GM19043 (cell line): ENCODE measurements at regions not wholly inside any gene's neighbourhood (a gene's known extent, or its start where the extent isn't known, plus 50 kb on each side); places are given as distances from the start of the nearest gene placed in this dataset.
"Not testable (repeated sequence)": the region's sequence is repeated elsewhere in the genome, so short reads cannot be mapped to it uniquely, and the experiment has no call there.

Experiments used
- ATAC-seq: cut with Tn5 transposase; IDR thresholded peaks from one replicate; pipeline ENCODE4 v1.9.1; 2021; ENCODE audit warnings: low read depth; ENCODE audit not compliant: unreplicated experiment

GRCh38 chr15:69700380-69700779 is 247.8 kb downstream of the RPLP1 start:
- no peak for ATAC-seq

GRCh38 chr15:69701198-69701597 is 248.6 kb downstream of the RPLP1 start:
- ATAC-seq, result no peak

- ATAC-seq, result no peak
Measured at GRCh38 chr15:69703532-69704187, 251.0 kb downstream of the RPLP1 start.

DNA sequence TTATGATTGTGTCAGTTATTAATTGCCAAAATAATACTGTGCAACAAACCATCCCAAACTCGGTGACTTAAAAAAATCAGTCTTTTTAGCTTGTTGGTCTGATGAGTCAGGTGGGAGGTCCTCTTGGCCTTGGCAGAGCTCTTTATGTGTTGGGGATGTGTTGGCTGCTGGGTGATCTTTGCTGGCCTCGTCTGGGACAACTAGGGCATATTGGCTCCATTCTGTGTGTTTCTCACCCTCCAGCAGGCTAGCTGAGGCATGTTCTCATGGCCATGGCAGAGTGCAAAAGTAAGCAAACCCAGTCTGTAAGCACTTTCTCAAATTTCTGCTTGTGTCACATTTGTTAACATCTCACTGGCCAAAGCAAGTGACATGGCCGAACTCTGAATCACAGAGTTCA is 251.6 kb downstream of the RPLP1 start:
- no peak for ATAC-seq

- ATAC-seq, result no peak
Measured at GRCh38 chr15:69704700-69705099, 252.1 kb downstream of the RPLP1 start.

- no peak for ATAC-seq
Measured at GRCh38 chr15:69706353-69707097, 253.9 kb downstream of the RPLP1 start.

DNA sequence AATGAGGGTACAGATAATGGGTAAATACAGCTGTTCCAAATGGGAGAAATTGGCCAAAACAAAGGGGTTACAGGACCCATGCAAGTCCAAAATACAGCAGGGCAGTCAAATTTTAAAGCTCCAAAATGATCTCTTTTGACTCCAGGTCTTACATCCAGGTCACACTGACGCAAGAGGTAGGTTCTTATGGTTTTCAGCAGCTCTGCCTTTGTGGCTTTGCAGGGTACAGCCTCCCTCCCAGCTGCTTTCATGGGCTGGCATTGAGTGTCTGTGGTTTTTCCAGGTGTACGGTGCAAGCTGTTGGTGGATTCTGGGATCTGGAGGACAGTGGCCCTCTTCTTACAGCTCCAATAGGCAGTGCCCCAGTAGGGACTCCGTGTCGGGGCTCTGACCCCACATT is 254.6 kb downstream of the RPLP1 start:
- not testable (repeated sequence) for ATAC-seq

GRCh38 chr15:69708436-69709122 is 256.0 kb downstream of the RPLP1 start:
- ATAC-seq, result not testable (repeated sequence)

DNA sequence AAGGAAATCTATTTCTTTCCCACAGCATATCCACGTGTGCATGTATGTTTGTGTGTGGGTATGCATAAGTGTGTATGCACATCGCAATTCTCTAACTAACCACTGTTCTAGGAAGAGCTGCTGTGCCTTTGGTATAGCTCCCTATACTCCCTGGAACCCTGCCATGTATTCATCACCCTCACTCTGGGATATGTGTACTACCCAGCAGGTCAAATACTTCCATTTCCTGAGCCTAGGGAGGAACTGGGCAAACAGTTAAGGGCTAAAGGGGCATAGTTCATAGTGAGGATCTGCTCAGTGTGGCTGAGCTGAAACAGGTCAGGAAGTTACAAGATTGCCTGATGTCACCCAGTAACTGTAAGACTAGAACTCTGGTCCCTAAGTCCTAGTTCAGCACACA is 260.4 kb downstream of the RPLP1 start:
- no peak for ATAC-seq

GRCh38 chr15:69713726-69714559 is 261.3 kb downstream of the RPLP1 start:
- ATAC-seq, result peak; percentile 94

- no peak for ATAC-seq
Measured at GRCh38 chr15:69715210-69715609, 262.6 kb downstream of the RPLP1 start.

GRCh38 chr15:69718436-69718835 is 265.8 kb downstream of the RPLP1 start:
- ATAC-seq, result no peak

GRCh38 chr15:69718916-69719315 is 266.3 kb downstream of the RPLP1 start:
- no peak for ATAC-seq

DNA sequence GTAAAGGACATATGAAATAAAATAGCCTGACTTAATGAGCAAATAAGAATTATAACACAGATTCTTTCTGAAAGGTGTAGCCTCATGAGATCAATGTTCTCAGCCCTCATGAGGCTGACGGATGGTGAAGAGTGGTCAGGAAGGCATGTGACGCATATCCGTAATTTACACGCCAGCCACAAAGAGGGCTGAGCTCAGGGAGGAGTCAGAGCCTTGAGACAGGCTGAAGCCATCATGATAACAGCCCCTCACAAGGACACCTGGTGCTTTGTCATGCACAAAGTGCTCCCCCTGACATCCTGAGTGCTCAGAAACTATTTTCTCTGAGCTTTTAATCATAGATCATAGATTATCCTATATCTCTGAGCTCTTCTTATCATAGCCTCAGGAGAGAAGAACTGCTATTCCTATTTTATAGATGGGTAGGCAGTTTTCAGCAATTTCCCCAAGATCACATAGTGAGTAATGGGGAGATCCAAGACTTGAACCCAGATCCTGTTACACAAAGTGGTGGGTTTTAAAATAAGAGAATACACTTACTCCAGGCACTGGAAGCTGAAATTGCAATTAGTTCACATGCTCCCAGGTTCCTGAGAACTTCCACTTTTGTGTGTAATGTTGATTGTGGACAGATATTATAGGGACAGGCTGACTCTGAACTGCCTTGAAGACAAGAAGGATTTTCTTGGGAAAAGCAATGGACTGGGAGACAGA is 267.1 kb downstream of the RPLP1 start:
- ATAC-seq, result no peak

DNA sequence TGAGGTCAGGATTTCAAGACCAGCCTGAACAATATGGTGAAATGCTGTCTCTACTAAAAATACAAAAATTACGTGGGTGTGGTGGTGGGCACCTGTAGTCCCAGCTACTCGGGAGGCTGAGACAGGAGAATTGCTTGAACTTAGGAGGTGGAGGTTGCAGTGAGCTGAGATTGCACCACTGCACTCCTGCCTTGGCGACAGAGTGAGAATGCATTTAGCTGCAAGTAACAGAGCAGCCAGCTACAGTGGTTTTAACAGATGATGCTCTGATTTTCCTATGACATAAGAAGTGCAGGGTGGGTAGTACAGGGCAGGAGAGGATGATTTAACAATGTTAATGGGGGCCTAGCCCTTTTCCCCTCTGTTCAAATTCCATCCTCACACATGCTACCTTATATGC is 267.9 kb downstream of the RPLP1 start:
- ATAC-seq, result no peak

DNA sequence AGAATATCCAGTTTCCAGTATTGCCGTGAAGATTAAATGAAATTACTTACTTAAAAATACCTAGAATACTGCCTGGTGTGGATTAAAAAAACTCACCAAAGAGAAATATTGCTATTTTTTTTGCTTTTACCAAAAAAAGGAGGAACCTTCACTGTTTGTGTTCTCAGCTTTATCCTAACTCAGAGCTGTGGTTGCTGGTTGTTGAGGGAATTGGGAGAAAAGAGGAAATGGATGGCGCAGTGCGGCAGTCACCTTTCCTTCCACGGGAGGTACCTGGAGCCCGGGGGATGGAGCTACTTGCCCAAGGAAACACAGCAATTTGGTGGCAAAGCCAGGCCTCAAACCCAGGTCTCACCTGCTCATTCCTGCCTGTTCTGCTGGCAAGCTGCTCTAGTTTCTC is 270.3 kb downstream of the RPLP1 start:
- no peak for ATAC-seq

- ATAC-seq, result no peak
Measured at GRCh38 chr15:69723404-69724096, 270.9 kb downstream of the RPLP1 start.

DNA sequence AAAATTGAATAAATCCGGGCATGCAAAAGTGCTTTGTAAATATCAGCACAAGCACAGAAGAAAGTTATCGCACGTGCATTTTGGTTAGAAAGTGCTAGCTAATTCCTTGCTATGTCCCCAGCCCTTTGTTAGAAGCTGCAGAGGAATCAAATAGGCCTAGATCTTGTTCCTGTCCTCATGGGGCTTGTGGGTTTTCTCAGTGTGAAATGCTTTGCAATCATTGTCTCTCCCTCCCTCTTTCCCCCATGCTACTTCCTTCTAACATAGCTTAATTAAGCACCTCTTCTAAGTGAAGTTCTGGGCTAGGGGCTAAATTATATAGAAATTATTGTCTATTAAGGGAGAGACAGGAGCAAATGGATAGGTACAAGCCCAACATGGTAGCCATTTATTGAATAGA is 271.7 kb downstream of the RPLP1 start:
- no peak for ATAC-seq

DNA sequence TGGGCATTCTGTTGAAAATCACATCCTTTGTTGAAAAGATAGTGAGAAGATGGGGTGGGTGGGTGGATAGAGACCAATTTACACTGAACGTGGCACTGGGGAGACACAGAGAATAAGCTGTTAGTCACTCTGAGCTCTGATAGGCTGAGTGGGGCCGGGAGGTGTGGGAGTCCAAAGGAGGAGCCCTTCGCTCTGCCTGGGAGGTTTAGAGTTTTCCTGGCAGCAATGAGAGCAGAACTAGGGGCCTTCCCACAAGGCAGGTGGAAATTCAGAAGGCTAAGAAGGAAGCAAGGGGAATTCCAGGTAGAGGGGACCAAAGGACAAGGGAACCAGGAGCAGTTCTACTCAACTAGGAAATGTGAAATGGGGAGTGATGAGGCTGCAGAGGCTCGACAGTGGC is 272.7 kb downstream of the RPLP1 start:
- no peak for ATAC-seq

DNA sequence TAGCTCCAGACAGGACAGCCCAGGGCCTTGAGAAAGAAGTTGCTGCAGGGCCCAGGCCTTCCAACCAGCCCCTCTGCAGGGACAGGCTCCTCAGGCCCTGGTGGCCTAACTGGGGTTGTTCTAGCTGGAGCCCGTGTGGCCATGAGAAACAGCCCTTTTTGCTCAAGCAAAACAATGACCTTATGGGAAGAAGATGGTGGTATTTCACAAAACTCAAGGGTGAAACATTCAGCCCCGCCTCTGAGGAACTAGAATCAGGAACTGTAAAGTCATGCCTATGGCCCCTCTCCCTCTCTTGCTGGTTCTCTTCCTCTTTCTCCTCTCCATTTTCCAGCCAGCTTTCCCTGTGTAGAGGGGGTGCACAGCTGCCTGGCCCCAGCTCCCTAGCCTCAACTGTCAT is 273.3 kb downstream of the RPLP1 start:
- no peak for ATAC-seq
